Epidermal melanocyte (primary cell): ENCODE measurements at regions not wholly inside any gene's neighbourhood (a gene's known extent, or its start where the extent isn't known, plus 50 kb on each side); places are given as distances from the start of the nearest gene placed in this dataset.
"Not testable (repeated sequence)": the region's sequence is repeated elsewhere in the genome, so short reads cannot be mapped to it uniquely, and the experiment has no call there.

Experiments used
- DNase-seq: peaks from one replicate; pipeline ENCODE4 v3.0.0; 2011; ENCODE audit warnings: low spot score; ENCODE audit not compliant: insufficient read length

DNA sequence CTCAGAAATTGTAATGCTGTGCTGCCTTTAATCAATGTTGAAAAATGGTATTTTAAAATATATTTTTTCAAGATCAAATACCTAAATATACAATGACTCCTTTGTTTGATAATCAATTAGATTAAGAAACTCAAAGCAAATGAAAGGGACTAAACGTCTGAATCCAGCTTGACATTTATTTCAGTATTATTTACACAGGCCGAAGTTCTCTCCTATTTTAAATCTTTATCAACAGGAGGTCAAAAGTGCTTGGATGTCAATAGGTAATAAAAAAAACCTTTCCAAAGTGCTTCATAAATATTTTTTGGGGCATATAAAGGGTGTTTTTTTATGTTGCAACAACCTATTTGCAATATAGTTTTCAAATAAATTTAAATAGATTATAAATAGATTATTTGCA lies 1201.7 kb upstream of the SLC39A10 start:
- DNase-seq, result no peak

DNA sequence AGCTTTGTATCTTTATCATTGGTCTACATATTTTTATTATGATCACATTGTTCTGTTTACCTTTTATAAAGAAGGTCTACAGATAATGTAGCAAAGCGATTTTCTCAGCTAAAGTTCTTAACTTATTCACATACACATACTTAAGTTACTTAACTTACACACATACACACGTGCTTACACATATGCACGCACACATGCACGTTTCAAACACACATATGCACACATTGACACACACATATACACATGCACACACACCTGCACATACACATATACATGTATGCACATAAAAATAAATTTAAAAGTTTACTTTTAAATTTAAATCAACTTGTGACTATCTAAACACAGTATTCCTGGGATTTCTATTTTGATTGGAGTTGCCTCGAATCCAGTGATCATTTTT lies 1204.5 kb upstream of the SLC39A10 start:
- DNase-seq, result no peak

DNA sequence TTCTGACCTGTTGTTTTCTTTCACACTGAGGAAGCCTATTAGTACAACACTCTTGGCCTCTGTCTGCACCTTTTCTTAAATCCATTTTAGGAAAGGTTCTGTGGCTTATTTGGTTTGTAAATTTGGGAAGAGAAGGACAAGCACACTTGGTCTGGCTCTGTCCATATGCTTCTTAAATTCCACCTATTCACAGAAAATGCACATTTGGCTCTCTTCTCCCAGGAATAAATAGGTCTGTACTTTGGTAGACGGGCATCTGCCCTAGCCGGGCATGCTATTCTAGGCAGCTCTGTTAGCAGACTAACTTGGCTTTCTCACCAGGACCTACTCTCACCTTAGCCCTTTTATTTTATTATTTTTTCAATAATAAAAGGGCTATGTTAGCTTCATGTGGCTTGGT lies 1211.8 kb upstream of the SLC39A10 start:
- DNase-seq, result no peak

DNA sequence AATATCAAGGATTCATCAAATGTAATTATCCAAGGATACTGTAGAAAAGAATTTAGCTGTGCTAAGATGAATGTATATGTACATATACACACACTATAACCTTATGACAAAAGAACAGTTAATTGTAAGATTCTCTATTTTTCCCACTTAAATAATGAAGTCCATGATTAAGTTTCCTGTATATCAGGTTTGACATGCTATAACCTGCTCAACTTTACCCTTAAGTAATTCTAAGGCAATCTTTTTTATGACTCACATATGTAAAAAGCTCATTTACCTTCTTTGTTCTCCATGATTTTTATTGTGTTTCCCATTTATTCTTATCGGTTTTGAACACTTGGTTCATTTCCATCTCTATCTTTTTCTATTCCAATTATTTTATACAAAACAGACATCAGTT lies 1213.1 kb upstream of the SLC39A10 start:
- DNase-seq, result no peak

DNA sequence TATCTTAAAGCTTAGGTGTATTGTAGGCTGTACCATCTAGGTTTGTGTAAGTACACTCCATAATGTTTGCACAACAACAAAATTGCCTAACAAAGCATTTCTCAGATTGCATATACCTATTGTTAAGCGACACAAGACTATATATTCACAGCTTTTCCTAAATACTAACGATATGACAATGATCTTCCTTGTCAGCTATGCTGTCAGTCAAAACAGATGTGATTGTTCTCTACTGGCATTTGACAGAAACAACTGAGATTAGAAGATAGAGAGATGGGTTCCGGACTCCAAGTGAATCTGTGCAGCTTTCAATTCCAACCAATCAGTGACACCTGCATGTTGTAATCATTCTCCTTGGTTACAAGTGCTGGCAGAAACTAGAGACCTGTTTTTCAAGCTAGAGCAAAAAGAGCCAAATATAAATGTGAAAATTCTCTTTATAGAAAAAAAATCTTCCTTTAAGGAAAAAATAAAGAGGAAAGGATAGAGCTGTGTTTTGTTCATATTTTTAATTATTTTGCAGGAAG lies 1232.3 kb upstream of the SLC39A10 start:
- DNase-seq, result no peak

DNA sequence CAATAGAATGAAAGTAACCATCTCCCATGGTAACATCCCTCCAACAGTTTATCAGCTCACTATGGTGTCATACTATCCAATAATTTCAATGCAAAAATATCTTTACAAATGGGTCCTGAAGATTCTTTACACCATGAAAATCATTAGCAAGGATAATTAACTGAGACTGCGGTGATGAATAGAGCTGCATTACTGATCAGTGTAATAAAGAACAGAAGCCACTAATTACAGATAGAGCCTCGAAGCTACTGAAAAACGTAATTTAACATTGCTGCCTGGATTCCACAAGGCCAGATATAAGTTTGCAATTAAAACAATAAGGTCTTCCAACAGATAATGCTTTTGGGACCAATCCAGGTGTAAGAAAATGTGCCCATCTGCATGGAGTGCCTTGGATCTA lies 1245.8 kb upstream of the SLC39A10 start:
- no peak for DNase-seq

DNA sequence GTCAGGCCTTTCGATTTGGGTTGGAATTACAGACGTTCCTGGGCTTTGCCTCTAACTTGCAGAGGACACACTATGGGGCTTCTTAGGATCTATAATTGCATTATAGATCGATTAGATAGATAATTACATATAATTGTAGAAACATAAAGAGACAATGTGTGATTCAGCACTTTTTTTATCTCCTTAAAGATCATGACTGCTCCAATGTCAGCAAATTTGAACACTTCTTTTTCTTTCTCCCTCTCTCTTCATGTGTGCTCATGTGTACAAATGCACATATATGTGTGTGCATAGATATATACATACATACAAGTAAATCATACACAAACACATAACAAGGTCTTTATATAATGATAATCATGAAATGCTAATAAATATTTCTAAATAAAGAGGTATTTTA lies 1261.2 kb upstream of the SLC39A10 start:
- DNase-seq, result no peak

DNA sequence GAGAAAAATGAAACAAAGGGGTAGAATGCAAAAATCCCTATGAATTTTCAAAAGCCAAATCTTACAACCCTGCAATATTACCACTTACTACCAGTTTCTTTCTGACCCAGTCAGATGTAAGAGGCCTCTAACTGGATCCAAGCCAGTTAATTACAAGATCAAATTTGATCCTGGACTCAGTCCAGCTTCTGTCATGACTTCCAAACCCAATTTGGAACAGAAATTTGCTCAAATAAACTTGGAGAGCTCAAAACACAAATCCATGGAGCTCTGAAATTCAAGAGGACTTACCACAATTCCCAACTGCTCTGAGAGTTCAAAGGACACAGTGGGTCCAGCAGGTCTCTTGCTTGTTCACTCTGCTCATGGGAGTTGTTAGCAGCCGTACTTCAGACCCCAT lies 1271.7 kb upstream of the SLC39A10 start:
- no peak for DNase-seq

DNA sequence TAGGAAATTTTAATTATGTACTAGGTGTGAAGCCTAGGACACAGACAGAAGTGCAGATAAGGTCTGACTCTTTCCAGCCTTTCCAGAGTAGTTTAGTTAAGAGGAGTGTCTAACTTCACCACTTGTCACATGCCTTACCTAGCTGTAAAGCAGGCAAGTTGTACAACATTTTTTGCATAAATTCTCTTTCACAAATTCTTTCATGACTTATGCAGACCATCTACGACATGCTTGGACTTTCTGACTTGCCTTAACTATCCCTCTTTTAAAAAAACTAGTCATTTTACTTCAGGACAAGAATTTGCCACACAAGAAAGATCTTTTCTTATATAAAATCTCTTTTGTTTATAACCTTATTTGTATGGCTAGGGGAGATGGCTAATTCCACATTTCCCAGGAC lies 1273.6 kb upstream of the SLC39A10 start:
- DNase-seq, result no peak

DNA sequence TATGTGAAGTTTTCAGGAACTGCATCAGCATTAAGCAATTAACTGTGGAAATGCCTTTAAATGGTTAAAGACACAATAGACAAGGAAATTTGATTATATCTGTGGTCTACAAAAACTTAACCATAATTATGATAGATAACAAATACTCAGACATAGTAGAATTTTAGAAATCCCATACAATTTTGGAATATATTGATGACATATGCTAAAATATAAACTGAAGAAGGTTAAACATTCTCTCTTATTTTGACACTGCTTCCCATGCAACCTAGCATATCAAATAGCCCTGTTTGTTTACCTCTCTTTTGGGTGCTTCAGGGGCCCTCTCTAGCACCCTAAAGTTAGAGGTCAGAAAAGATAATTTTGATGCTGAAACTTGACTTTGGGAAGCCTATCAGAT lies 1274.8 kb upstream of the SLC39A10 start:
- no peak for DNase-seq

DNA sequence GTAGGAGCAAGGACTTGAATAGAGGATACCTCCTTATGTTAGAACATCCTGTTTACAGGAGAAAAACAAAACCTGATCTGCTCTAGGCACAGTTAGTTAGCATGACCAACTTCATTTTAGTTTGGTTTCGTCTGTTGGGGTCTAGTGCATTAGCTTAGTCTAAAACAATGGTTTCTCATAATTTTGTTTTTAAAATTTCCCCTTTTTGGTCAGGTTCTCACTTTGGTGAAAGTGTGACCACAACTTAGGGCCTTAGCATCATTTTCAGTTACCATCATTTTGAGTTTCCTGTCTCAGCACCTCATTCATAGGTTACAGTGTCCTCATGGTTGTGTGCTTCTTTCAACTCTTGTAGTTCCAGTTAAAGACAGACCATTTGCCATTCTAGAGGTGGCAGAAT lies 1277.0 kb upstream of the SLC39A10 start:
- no peak for DNase-seq

DNA sequence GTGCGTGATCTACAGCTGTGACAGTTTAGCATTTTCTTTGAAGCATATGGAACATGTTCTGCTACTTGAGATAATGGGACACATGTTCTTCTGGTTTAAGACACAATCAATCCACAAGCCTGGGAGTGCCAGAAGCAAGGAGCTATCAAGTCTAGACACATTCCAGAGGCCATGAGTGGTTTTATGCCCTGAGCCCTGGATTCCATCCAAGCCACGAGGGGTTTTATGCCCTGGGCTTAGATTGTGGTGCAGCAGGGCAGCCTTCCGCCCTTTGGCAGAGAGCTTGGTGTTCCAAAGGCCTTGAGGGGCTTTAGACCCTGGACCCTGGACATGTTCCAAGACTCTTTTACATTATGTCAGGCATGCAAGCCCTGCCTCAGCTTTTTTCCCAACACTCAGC lies 1289.6 kb upstream of the SLC39A10 start:
- DNase-seq, result not testable (repeated sequence)

DNA sequence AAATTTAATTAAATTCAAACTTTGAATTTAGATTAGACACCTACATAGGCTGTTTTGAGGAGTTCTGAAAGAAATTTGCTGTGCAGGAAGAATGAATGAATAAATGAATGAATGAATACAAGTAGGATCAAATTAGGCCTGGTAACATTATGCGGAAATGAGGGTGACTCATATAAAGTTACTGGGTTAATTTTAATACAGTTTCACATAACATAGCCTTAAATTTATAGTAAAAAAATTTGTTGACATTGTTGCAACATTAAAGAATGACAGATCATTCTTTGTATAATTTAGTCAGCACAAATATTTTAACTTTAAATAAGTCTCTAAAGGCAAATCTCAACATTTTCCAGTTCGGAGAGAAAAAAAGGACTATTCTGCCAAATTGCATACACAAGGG lies 1293.1 kb upstream of the SLC39A10 start:
- no peak for DNase-seq

DNA sequence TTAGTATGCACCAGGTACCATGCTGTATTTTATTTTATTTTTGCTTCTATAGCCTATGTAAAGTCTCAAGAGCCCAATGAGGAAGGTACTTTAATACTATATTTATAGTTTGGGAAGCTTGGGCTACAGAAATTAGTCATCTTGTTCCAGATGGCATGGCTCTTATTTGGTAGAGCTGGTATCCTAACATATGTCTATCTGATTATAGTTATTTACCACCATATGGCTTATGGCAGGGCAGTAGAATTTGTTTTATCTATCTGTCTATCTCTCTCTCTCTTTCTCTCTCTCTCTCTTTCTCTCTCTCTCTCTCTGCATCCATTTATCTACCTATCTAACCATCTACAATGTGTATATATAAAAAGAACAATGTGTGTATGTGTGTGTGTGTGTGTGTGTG lies 1293.7 kb upstream of the SLC39A10 start:
- no peak for DNase-seq

DNA sequence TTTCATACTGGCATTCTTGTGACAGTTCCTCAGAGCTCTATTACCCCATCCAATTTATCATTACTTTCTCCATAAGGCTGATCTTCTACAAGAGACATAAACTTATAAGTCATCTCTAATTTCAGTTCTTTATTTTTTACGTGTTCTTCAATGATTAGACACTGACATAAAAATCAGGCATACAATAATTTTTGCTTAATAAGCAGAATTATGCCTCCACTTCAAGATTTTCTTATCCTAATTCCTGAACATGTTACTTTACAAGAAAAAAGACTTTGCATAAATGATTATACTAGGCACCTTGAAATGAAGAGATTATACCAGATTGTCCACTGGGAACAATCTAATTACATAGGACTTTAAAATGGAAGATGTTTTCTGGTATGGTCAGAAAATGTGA lies 1304.5 kb upstream of the SLC39A10 start:
- no peak for DNase-seq

DNA sequence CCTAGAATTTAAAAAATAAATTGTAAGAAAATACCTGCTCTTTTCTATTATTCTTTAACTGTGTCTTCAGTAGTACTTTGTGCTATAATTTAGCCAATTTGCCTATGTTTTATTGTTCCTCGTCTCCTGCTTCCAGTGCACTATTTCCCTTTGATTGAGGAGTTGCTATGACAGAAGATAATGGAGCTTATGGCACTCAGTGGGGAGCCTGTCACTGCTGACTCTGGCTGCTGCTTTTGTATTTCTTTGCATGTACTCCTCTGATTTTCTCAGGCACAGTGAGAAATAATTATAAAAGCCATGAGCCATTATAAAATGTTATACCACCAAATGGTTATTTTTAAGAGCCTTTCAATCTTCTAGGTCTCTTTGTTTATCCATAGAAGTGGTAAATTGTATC lies 1310.8 kb upstream of the SLC39A10 start:
- no peak for DNase-seq

DNA sequence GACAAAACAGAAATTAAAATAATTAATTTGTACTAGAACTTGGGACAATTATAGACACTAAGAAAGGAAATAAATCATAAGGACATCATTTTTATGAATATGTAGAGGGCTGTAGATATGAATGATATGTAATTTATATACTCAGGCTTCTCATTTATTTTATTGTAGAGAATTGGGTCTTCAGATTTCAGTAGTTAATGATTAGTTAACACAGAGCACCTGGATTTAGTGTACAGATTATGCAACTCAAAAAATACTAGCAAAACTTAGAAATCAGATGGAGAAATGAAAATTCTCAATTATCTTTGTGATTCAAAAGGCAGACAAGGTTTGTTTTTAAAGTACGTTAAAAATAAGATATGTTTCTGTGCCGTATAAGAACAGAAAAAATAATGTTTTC lies 1311.7 kb upstream of the SLC39A10 start:
- no peak for DNase-seq

DNA sequence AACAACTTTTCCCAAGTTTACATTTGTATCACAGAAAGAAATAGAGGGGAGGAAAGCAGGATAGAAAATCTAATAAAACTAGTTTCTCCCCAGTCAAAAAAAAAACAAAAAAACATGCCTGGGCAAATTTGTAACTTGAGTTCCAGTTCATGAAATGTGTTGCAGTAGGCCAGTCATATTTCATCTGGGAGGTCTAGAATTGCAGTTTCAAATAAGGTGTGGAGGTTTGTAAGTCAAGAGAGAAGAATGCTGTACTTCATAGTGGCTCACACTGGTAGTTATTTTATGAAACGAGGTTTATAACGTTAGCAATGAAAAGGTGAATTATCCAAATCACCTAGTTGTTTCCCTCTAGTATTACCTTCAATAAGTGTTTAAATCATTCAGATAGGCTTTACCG lies 1313.9 kb upstream of the SLC39A10 start:
- no peak for DNase-seq

DNA sequence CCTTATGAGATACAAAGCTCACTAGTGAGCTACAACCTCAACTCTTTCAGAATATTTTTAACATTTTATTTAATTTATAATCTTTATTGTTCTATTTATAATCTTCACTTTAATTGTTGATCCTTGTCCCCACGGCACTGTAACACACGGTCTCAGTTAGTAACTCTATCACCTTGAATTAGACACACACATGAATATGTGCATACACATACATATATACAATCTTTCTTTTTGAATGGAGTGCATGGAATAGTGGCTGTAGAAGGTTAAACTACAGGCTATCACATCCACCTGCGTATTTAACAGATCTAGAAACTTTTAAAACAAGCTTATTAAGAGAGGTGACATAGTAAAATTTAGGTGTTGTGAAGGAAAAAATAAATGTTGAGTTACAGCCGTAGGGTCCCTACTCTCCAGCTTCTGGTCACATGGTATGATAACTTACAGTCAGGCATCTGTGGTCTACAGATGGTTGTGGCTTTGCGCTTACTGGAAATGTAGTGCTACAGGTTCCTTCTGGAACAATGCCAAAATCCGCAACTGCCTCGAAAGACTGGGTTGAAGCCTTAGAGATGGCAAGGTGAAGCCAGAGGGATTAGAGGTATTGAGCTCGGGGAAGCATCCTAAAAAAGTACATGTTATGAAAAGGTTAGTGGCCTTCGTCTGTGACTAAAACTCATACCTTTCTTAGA lies 1324.1 kb upstream of the SLC39A10 start:
- DNase-seq, result no peak

DNA sequence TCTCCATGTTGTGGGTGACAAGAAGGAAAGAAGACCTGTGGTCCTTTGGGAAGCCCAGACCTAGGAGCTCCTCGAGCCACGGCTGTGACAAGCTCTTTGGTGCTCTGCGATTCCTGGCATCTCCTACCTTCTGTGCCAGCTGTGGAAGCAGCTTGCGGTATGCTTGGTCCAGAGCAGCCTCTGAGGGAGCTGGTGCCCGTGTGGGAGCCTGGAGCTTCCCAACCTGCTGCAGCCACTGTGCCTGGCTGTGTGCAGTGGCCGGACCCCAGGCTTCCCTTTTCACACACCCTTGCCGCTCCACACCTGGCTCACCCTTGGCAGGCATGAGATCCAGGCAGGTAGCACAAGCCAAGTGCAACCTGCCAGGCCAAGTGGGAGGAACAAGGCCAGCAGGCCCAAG lies 1328.6 kb upstream of the SLC39A10 start:
- no peak for DNase-seq

DNA sequence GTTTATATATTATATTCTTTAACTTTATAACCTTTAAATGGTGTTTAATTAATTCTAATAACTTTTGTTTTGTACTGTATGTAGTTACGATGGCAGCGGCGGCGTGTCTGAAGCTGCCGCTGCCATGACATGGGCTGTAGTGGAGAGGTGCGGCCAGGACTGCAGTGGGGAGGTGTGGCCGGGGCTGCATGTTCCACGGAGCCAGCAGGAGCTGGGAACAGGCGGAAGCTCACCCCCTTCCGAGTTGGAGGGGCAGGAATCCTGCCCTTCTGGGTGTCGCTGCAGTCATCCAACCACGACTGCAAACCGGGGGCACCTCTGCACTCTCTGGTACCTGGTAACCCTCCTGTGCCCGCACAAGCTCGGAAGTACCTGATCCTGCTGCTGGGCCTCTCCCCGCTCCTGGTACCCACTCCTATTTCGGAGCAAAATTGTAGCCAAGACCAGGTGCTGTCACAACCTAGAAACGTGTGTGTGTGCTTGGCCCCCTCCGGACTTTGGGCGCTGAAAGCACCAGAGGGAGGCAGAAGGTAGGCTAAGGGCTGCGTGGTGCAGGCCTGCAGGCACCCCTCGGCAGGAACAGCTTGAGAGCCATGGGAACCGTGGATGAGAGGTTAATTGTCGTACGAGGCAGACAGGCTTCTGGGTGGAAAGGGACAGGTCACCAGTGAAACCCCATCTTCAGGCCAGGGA lies 1329.7 kb upstream of the SLC39A10 start:
- no peak for DNase-seq

DNA sequence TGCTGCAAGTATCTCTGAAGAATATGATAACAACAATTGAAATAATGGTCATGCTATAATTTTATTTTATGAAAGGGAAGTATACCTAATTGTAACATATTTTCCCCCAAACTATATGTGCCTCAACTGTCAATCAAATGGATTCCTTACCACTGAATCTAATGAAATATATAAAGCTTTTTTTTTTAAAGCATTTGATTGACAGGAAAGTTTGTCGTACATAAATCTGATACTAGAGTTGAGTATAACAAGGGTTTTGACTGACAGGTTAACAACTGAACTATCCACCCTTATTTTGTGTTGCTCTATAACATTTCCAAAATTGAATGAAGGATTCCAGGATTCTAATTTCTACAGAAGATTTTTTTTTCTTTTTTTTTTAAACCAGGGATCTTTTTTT lies 1333.3 kb upstream of the SLC39A10 start:
- DNase-seq, result no peak

DNA sequence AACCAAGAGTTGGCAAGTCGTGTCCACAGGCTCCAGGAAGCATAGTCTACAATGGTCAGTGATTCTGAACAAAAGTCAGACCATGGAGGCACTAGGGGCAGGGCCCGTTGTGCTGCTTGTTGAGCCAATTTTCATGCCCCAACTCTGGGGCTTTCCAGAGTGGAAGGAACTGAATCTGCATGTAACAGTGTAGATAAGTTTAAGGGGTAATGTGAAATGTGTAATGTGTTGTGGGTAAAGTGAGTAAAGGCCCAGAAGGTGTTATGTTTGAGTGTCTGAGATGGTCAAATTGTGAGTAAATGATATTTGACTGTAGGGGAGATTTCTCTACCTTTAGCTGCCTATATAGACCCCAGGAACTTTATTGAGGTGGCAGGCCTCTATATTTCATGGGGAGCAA lies 1336.5 kb upstream of the SLC39A10 start:
- no peak for DNase-seq
